H1 (cell line): ENCODE measurements at regions not wholly inside any gene's neighbourhood (a gene's known extent, or its start where the extent isn't known, plus 50 kb on each side); places are given as distances from the start of the nearest gene placed in this dataset.

ENCODE experiments used
- CTCF ChIA-PET: fragments of 300-600 bp; sonication (Branson Sonifier 250); formaldehyde crosslinking; loops from one replicate; lab custom pipeline; 2021; ENCODE audit not compliant: partially characterized antibody; lab: Charles Lee
- POLR2A ChIA-PET: fragments of 300-600 bp; sonication (Branson Sonifier 250); formaldehyde crosslinking; loops from one replicate; lab custom pipeline; 2021; ENCODE audit warnings: inconsistent platforms; ENCODE audit not compliant: partially characterized antibody; lab: Charles Lee
- DNase-seq, 2 experiments: peaks; one replicate each; pipeline versions ENCODE4 v3.0.0 to v3.0.0-alpha.2; 2010 to 2022; ENCODE audit warnings: low spot score in 2 of 2, low read depth in 1 of 2, mixed read lengths in 1 of 2
- FAIRE-seq: peaks from 2 replicates; lab custom pipeline; 2011; peaks lifted over from hg19 to GRCh38; lab: Jason Lieb, UNC
- H2AFZ ChIP-seq: 2 replicates; pipeline ENCODE4 v1.8.1; 2012; ENCODE audit warnings: low read length, inconsistent platforms
- H2AK5ac ChIP-seq: 2 replicates; pipeline ENCODE4 v1.6.1; 2013; ENCODE audit warnings: low read depth, low read length
- H2BK120ac ChIP-seq: replicated peaks from 2 replicates; pipeline ENCODE3; 2013; ENCODE audit warnings: low read depth, low read length, inconsistent platforms
- H2BK12ac ChIP-seq: 2 replicates; pipeline ENCODE4 v1.6.1; 2013; ENCODE audit warnings: low read depth, low read length
- H2BK15ac ChIP-seq: 2 replicates; pipeline ENCODE4 v1.6.1; 2013; ENCODE audit warnings: low read length
- H2BK20ac ChIP-seq: 2 replicates; pipeline ENCODE4 v1.6.1; 2013; ENCODE audit warnings: low read length
- H2BK5ac ChIP-seq: 2 replicates; pipeline ENCODE4 v1.6.1; 2013; ENCODE audit warnings: low read depth, low read length
- H3K14ac ChIP-seq: 2 replicates; pipeline ENCODE4 v1.6.1; 2013; ENCODE audit warnings: inconsistent platforms; ENCODE audit not compliant: insufficient read length
- H3K18ac ChIP-seq: 2 replicates; pipeline ENCODE4 v1.6.1; 2013; ENCODE audit warnings: low read length; ENCODE audit errors: extremely low read depth
- H3K23ac ChIP-seq: 2 replicates; pipeline ENCODE4 v1.6.1; 2013; ENCODE audit warnings: inconsistent platforms; ENCODE audit not compliant: insufficient read length
- H3K23me2 ChIP-seq: 2 replicates; pipeline ENCODE4 v1.6.1; 2013; ENCODE audit warnings: low read depth, low read length
- H3K27ac ChIP-seq: 2 replicates; pipeline ENCODE4 v1.6.1; 2011; ENCODE audit warnings: low read depth, low read length, inconsistent platforms
- H3K27me3 ChIP-seq, 4 experiments: replicated peaks in 1 of 4; 1 replicate in 1 of 4; 2 replicates in 3 of 4; pipeline versions ENCODE4 v1.6.1 to v1.8.1; 2011 to 2013; ENCODE audit warnings: low read length in 3 of 4, mild to moderate bottlenecking in 3 of 4, inconsistent platforms in 2 of 4, mixed read lengths in 2 of 4, moderate library complexity in 1 of 4; ENCODE audit not compliant: control insufficient read depth in 3 of 4, insufficient read depth in 3 of 4; ENCODE audit errors: extremely low read depth in 1 of 4
- H3K36me3 ChIP-seq, 4 experiments: 2 replicates each; pipeline versions ENCODE4 v1.6.1 to v1.8.1; 2011 to 2013; ENCODE audit warnings: mild to moderate bottlenecking in 4 of 4, low read length in 3 of 4, moderate library complexity in 2 of 4, control low read depth in 1 of 4, inconsistent platforms in 1 of 4; ENCODE audit not compliant: insufficient read depth in 4 of 4, control insufficient read depth in 2 of 4
- H3K4ac ChIP-seq: replicated peaks from 2 replicates; pipeline ENCODE3; 2013; ENCODE audit warnings: low read length, low read depth, mixed read lengths, inconsistent platforms; ENCODE audit not compliant: insufficient read length
- H3K4me1 ChIP-seq, 4 experiments: replicated peaks in 1 of 4; 1 replicate in 1 of 4; 2 replicates in 3 of 4; pipeline versions ENCODE4 v1.6.1 to v1.8.1; 2011 to 2013; ENCODE audit warnings: low read length in 3 of 4, inconsistent platforms in 2 of 4, mixed read lengths in 1 of 4; ENCODE audit not compliant: insufficient read depth in 4 of 4, control insufficient read depth in 3 of 4
- H3K4me2 ChIP-seq, 2 experiments: 2 replicates each; pipeline versions ENCODE4 v1.6.1 to v1.8.1; 2011 to 2013; ENCODE audit warnings: low read depth in 2 of 2, low read length in 2 of 2, control low read depth in 1 of 2, inconsistent platforms in 1 of 2, mild to moderate bottlenecking in 1 of 2; ENCODE audit not compliant: insufficient read depth in 1 of 2
- H3K4me3 ChIP-seq, 4 experiments: fragments of 200-600, 300-600 bp in 1 of 4; sonication (generic), shearing (Covaris generic), sonication (Bioruptor Twin) in 1 of 4; 2 replicates each; pipeline versions ENCODE4 v1.5.1 to v1.8.1; 2011 to 2016; ENCODE audit warnings: low read length in 4 of 4, low read depth in 3 of 4, control low read depth in 2 of 4, inconsistent platforms in 2 of 4, mild to moderate bottlenecking in 2 of 4, mixed read lengths in 1 of 4, moderate library complexity in 1 of 4; ENCODE audit not compliant: insufficient read depth in 2 of 4; ENCODE audit errors: extremely low read depth in 1 of 4
- H3K56ac ChIP-seq: replicated peaks from 2 replicates; pipeline ENCODE3; 2013; ENCODE audit warnings: low read depth, mild to moderate bottlenecking, mixed read lengths, low read length, inconsistent platforms; ENCODE audit not compliant: insufficient read length
- H3K79me1 ChIP-seq: 2 replicates; pipeline ENCODE4 v1.6.1; 2013; ENCODE audit warnings: low read depth, low read length, control low read depth
- H3K79me2 ChIP-seq, 2 experiments: 2 replicates each; pipeline versions ENCODE4 v1.6.1 to v1.8.1; 2012 to 2013; ENCODE audit warnings: low read length in 2 of 2, mild to moderate bottlenecking in 2 of 2, inconsistent platforms in 1 of 2; ENCODE audit not compliant: insufficient read depth in 2 of 2, control insufficient read depth in 1 of 2
- H3K9ac ChIP-seq, 4 experiments: replicated peaks in 1 of 4; 1 replicate in 1 of 4; 2 replicates in 3 of 4; pipeline versions ENCODE4 v1.6.1 to v1.8.1; 2011 to 2013; ENCODE audit warnings: low read depth in 3 of 4, low read length in 3 of 4, control low read depth in 2 of 4, mild to moderate bottlenecking in 2 of 4, moderate library complexity in 2 of 4, inconsistent platforms in 1 of 4; ENCODE audit errors: extremely low read depth in 1 of 4
- H3K9me3 ChIP-seq, 2 experiments: 2 replicates each; pipeline versions ENCODE4 v1.6.1 to v1.8.1; 2012 to 2013; ENCODE audit warnings: mild to moderate bottlenecking in 2 of 2, moderate library complexity in 2 of 2, control low read depth in 1 of 2, inconsistent platforms in 1 of 2, low read depth in 1 of 2, low read length in 1 of 2, mixed read lengths in 1 of 2; ENCODE audit not compliant: insufficient read depth in 2 of 2
- H4K20me1 ChIP-seq, 2 experiments: replicated peaks in 1 of 2; 2 replicates each; pipeline versions ENCODE3 to v1.8.1; 2011 to 2013; ENCODE audit warnings: inconsistent platforms in 2 of 2, low read length in 2 of 2, mild to moderate bottlenecking in 1 of 2; ENCODE audit not compliant: insufficient read depth in 2 of 2, control insufficient read depth in 1 of 2
- H4K5ac ChIP-seq: 2 replicates; pipeline ENCODE4 v1.6.1; 2013; ENCODE audit warnings: low read length, low read depth, mixed read lengths, inconsistent platforms; ENCODE audit not compliant: insufficient read length
- H4K8ac ChIP-seq: 2 replicates; pipeline ENCODE4 v1.8.0; 2013; ENCODE audit warnings: mild to moderate bottlenecking, moderate library complexity, low read length, inconsistent platforms; ENCODE audit not compliant: insufficient read depth; ENCODE audit errors: extremely low read depth
- H4K91ac ChIP-seq: replicated peaks from 2 replicates; pipeline ENCODE3; 2013; ENCODE audit warnings: low read length, mixed read lengths, inconsistent platforms; ENCODE audit not compliant: insufficient read length
- ASH2L ChIP-seq: fragments of 200-600, 300-600 bp; sonication (generic); IDR thresholded peaks from one replicate; pipeline ENCODE4 v1.7.1; 2017; ENCODE audit warnings: low read length
- CBX5 ChIP-seq: fragments of 300-800, 300-1000 bp; sonication (generic); IDR thresholded peaks from 2 replicates; pipeline ENCODE4 v1.7.1; 2016; ENCODE audit warnings: antibody characterized with exemption, low read length, low read depth
- CBX8 ChIP-seq: fragments of 300-800, 300-1000 bp; sonication (generic); IDR thresholded peaks from 2 replicates; pipeline ENCODE4 v1.7.1; 2016; ENCODE audit warnings: low read depth, low read length, borderline replicate concordance
- CREB1 ChIP-seq: IDR thresholded peaks from 2 replicates; pipeline ENCODE4 v1.6.1; 2012; ENCODE audit warnings: inconsistent platforms
- CTBP2 ChIP-seq: IDR thresholded peaks from 2 replicates; pipeline ENCODE4 v1.7.0; 2011; ENCODE audit warnings: borderline replicate concordance, mild to moderate bottlenecking, moderate library complexity, mixed read lengths, low read length; ENCODE audit not compliant: insufficient read depth, insufficient read length
- POLR2AphosphoS5 ChIP-seq: IDR thresholded peaks from 2 replicates; pipeline ENCODE4 v1.6.1; 2011; ENCODE audit warnings: low read depth, low read length
- RAD21 ChIP-seq, 2 experiments: IDR thresholded peaks in 1 of 2; conservative IDR thresholded peaks in 1 of 2; 2 replicates each; pipeline ENCODE4 v1.6.1; 2011; ENCODE audit warnings: low read depth in 2 of 2, low read length in 2 of 2, improper control_type of control experiment in 1 of 2, inconsistent platforms in 1 of 2, mild to moderate bottlenecking in 1 of 2, moderate library complexity in 1 of 2
- RNF2 ChIP-seq: fragments of 200-900, 300-1000 bp; sonication (generic); IDR thresholded peaks from 2 replicates; pipeline ENCODE4 v1.7.1; 2016; ENCODE audit warnings: borderline replicate concordance, low read depth, mild to moderate bottlenecking, antibody characterized with exemption, low read length; ENCODE audit not compliant: poor library complexity, severe bottlenecking; ENCODE audit errors: missing control alignments
- TEAD4 ChIP-seq: IDR thresholded peaks from 2 replicates; pipeline ENCODE4 v1.6.1; 2012; ENCODE audit warnings: low read depth, low read length, inconsistent platforms, mixed read lengths
- YY1 ChIP-seq: IDR thresholded peaks from 2 replicates; pipeline ENCODE4 v1.6.1; 2011; ENCODE audit warnings: low read depth, mild to moderate bottlenecking, low read length
- WGBS, 2 experiments: shearing (Covaris generic) in 1 of 2; methylation state at CpG; one replicate each; pipeline versions ENCODE4 v1.1.6 to v1.1.7; 2013 to 2015; ENCODE audit warnings: low lambda C conversion rate in 2 of 2, mixed read lengths in 2 of 2, inconsistent platforms in 1 of 2, low coverage in 1 of 2, missing lambda C conversion rate in 1 of 2; ENCODE audit not compliant: insufficient replicate concordance in 2 of 2, insufficient coverage in 1 of 2, insufficient read length in 1 of 2; ENCODE audit errors: extremely low coverage in 1 of 2, missing lambda C conversion rate in 1 of 2; 5-methylcytosine and 5-hydroxymethylcytosine counted together
- TF ChIP-seq, protein P1 (sequence below): IDR thresholded peaks from 2 replicates; pipeline ENCODE4 v1.6.1; 2011; ENCODE audit warnings: low read length, improper control_type of control experiment
- TF ChIP-seq, protein P2 (sequence below): IDR thresholded peaks from 2 replicates; pipeline ENCODE4 v1.6.1; 2012; ENCODE audit warnings: low read length, inconsistent platforms

GRCh38 chr13:109440320-109440719, 346.1 kb downstream of the IRS2 start:
- no peak overlapping the region for H3K9ac ChIP-seq
- no peak overlapping the region for H3K14ac ChIP-seq
- ChIA-PET CTCF (interaction anchor here (1.6 kb wide), 1 partner anchor 10 kb away, joined by 4 read pairs; no protein-coding TSS in a partner anchor), POLR2A (no interaction called here)
- DNase-seq, result no peak
- no peaks in the 10 kb centered on the region for H3K9me3 ChIP-seq
- no peak overlapping the region for H2BK5ac ChIP-seq
- no peak overlapping the region for H2BK15ac ChIP-seq
- H3K23me2 ChIP-seq, result no peaks in the 10 kb centered on the region
- FAIRE-seq, result no peak
- no peaks in the 10 kb centered on the region for H3K79me2 ChIP-seq
- H3K79me1 ChIP-seq, result no peaks in the 10 kb centered on the region
- no peak overlapping the region for H3K4me3 ChIP-seq
- no peak overlapping the region for H4K91ac ChIP-seq
- H3K27ac ChIP-seq, result no peak overlapping the region
- H3K56ac ChIP-seq, result no peak overlapping the region
- H3K27me3 ChIP-seq, result no peaks in the 10 kb centered on the region
- no peak overlapping the region for H2BK120ac ChIP-seq
- no peaks in the 10 kb centered on the region for H4K20me1 ChIP-seq
- H2BK12ac ChIP-seq, result no peak overlapping the region
- WGBS, 2 experiments, result 87% methylated on average over 4 of the region's 4 CpGs; no CpG with 5 or more reads in 1 of the 2 experiments
- no peak overlapping the region for H3K4ac ChIP-seq
- no peak overlapping the region for H3K4me2 ChIP-seq
- no peak overlapping the region for H4K5ac ChIP-seq
- no peak overlapping the region for H2BK20ac ChIP-seq
- no peak overlapping the region for H4K8ac ChIP-seq
- no peak overlapping the region for H2AFZ ChIP-seq
- H2AK5ac ChIP-seq, result no peak overlapping the region
- no peak overlapping the region for H3K23ac ChIP-seq
- H3K36me3 ChIP-seq, result no peaks in the 10 kb centered on the region
- H3K4me1 ChIP-seq, result no peaks in the 10 kb centered on the region
- H3K18ac ChIP-seq, result no peak overlapping the region
- TF ChIP-seq CBX8 (no peak), TEAD4 (no peak), CTBP2 (no peak), ASH2L (no peak), RNF2 (no peak), RAD21 (IDR thresholded peaks at IDR 0.05 in 1 of 2, conservative IDR thresholded peaks at IDR 0.05 in 1 of 2; ENCODE audit: low read depth in 2 of 2, low read length in 2 of 2) (no peak), YY1 (no peak), POLR2AphosphoS5 (no peak), CREB1 (no peak), CBX5 (no peak)
- TF ChIP-seq, protein P1, sequence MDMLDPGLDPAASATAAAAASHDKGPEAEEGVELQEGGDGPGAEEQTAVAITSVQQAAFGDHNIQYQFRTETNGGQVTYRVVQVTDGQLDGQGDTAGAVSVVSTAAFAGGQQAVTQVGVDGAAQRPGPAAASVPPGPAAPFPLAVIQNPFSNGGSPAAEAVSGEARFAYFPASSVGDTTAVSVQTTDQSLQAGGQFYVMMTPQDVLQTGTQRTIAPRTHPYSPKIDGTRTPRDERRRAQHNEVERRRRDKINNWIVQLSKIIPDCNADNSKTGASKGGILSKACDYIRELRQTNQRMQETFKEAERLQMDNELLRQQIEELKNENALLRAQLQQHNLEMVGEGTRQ, result no peak
- TF ChIP-seq, protein P2, sequence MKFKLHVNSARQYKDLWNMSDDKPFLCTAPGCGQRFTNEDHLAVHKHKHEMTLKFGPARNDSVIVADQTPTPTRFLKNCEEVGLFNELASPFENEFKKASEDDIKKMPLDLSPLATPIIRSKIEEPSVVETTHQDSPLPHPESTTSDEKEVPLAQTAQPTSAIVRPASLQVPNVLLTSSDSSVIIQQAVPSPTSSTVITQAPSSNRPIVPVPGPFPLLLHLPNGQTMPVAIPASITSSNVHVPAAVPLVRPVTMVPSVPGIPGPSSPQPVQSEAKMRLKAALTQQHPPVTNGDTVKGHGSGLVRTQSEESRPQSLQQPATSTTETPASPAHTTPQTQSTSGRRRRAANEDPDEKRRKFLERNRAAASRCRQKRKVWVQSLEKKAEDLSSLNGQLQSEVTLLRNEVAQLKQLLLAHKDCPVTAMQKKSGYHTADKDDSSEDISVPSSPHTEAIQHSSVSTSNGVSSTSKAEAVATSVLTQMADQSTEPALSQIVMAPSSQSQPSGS, result no peak
